HG02852 (cell line): ENCODE measurements at regions not wholly inside any gene's neighbourhood (a gene's known extent, or its start where the extent isn't known, plus 50 kb on each side); places are given as distances from the start of the nearest gene placed in this dataset.

Source experiments
- ATAC-seq: cut with Tn5 transposase; IDR thresholded peaks from one replicate; pipeline ENCODE4 v1.9.1; 2021; ENCODE audit warnings: mild to moderate bottlenecking, moderate library complexity; ENCODE audit not compliant: unreplicated experiment

- no peak for ATAC-seq
These were observed 136.7 kb upstream of the VEPH1 start for GRCh38 chr3:157639756-157640426.

DNA sequence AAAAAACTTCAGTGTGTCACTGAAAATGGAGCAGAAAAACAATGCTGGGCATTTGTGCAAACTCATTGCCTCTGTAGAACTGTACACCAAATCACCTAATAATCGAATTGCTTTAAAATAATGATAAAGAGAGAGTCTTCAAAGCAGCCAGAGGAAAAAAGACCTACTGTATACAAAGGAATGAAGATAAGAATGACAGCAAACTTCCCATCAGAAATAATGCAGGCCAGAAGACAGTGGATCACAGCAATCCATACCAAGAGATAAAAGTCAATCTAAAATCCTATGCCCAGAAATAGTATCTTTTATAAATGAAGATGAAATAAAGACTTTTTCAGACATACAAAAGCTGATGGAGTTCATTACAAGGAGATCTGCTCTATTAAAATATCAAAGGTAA is 134.7 kb upstream of the VEPH1 start:
- ATAC-seq: no peak

DNA sequence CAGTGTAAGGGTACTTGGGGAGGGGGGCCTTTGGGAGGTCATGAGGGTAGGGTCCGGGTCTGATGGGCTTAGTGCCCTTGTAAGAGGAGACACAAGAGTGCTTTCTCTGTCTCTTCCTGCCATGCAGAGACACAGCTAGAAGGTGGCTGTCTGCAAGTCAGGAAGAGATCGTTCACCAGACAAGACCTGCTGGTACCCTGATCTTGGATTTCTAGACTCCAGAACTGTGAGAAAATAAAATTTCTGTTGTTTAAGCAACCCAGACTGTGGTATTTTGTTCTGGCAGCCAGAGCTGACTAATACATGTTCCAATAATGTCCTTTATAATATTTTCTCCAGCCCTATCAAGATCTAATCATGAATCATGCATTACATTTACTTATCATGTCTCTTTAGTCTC is 130.0 kb upstream of the VEPH1 start:
- ATAC-seq: no peak

- ATAC-seq: no peak
These were observed 128.9 kb upstream of the VEPH1 start for GRCh38 chr3:157632075-157632474.

DNA sequence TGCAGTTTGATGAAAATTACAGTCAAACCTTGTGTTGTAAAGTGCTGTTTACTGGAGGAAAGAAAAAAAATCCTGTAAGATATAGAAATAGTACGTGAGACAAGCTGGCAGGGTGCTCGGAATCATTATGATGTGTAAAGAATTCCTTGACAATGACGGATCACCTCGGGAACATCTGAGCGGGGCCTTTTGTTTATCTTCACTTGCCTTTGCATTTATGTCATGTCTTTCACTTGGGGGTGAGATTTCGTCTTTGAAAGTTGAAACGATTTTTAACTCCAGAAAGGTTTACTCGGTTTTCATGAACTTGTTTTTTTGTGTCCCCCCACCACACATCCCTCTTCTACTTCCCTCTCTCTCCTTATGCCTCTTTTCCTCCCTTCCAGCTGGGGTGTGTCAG is 128.3 kb upstream of the VEPH1 start:
- no peak for ATAC-seq

DNA sequence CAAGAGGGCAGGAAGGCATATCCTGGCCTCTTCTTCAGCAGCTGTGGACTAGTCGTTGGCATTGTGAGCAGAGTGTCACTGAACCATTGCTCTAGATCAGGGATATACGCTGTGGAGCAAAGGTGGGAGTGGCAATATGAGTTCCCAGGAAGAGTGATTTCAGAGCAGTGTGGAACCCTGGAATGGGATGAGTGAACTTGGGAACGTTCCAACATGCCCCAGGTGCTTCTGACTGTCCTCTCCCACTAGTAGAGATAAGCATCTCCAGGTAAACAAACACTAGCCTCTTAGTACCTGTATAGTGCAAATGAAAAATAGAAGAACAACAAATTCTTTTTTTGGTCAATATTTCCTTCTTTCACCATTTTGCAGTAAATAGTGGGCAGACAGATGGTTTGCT is 123.6 kb upstream of the VEPH1 start:
- ATAC-seq: no peak

GRCh38 chr3:157624801-157625200 is 121.6 kb upstream of the VEPH1 start:
- ATAC-seq: no peak

DNA sequence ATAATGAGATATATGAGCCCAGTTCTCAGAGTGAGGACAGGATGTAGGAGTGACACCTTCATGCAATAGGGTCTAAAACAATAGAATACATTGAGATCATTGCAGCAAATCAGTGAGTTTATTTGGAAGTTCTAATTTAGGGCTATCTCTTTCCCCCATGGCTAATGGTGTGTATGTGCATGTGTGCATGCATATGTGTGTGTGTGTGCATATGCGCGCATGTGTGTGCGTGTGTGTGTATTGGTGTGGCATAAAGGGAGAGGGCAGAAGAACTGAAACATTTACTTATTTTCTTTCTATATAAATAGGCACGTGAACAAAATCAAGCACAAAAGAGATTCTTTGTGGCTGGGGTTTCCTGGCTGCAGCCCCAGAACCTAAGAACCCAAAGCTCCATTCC is 115.7 kb upstream of the VEPH1 start:
- ATAC-seq: no peak

DNA sequence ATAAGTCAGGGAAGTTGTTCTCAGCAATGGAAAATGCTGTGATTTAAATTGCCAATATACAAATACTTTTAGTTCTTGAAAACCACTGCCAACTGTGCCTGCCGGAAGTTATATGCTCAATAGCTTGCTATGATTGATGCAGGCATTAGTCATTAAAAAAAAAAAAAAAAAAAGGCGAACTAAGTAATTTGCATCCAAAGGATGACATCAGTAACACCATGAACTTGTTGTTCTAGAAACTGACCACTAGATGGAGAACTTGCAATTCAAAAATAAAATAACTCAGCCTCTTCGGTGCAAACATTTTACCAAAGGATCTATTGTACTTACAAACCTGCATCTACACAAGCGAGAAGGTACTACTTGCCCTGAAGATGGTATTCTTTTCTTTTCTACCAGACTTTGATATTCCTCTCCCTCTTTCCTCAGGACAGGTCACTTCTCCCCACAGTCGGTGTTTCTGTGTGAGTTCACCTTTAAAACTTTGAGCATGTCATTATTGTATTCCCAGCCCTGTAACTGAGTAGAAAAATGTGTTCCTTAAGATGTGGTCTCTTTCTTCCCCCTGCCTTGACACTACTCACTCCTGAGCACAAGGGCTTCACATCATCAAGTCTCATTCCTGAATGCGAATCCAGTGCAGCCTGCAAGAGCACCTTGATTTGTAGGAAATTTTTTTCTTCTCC is 115.0 kb upstream of the VEPH1 start:
- peak; percentile 72 for ATAC-seq

DNA sequence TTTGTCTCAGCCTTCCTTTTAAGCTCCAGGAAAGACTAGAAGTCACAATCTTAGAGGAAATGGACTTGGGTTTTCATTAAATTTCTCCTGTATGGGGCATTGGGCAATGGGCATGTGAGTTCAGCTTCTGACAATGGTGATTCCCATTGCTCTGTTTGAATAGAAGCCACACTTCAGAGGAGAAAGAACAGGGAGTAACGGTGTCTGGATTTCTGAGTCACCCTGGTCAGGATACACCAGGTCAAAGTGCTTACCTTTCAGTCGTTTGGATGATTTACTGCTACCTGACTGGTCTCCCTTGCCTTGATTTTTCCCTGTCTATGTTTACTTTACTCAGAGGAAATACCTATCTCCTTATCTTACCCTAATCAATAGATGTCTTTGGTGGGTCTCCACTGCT is 111.7 kb upstream of the VEPH1 start:
- ATAC-seq: no peak

DNA sequence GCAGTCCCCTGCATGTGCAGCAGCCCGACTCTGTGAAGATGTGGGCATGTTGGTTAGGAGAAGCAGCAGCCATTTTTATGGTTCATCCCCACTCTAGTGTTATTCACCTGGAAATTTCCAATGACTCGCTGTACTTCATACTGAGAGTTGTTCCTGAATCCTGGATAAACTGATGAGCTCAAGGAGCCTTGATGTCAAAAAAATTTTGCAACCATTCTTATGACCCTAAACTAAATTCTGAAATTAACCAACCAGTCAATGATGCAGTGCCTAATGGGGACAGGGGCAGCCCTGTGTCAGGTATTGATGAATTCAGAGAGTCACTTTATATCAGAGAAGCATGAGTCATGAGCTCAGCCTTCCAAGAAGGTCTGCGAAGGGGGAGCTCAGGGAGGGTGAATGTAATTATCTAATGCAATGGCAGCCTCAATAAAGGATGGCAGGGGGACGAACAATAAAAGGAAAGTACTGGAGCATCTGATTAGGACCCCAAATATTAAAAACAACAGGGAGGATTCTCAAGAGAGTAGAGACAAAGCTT is 108.4 kb upstream of the VEPH1 start:
- no peak for ATAC-seq

- no peak for ATAC-seq
These were observed 107.8 kb upstream of the VEPH1 start for GRCh38 chr3:157610876-157611535.

- no peak for ATAC-seq
These were observed 104.7 kb upstream of the VEPH1 start for GRCh38 chr3:157607826-157608405.

GRCh38 chr3:157606852-157607197 is 103.6 kb upstream of the VEPH1 start:
- ATAC-seq: no peak

DNA sequence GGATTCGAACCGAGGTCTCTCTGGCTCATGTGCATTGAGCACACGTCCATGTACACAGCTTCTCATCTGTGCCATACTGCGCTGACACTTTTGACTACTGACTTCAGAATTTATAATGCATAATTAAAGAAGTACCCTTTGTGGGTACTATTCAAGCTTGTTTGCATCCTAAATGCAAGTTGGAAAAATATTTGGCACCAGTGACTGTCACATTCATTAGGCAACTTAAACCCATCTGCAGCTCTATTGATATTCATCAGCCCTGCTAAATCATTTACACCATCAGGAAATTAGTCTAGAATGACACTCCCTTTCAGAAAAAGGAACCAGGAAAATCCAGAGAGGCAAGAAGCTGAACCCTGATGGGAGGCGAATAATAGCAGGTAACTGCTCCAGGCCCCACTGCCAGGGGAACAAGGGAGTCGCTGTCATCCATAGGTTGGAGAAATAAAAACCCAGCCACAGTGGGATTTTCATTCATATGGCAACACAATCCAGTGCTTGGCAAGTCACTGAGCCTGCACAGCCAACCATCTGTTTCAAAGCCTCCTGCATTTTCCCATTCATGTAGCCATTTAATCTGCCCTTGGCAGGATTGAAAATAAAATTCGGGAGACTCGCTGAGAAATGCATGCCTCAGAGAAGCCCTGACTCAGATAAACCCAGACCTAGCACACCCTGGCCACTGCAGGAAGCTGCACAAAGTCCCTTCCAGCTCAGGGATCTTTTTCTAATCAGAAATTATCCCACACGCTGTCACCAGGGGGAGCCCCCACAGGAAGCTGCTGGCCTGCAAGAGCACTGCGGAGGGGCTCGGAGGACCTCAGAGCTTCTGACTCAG is 103.0 kb upstream of the VEPH1 start:
- peak; percentile 90 for ATAC-seq

GRCh38 chr3:157605356-157605755 is 102.1 kb upstream of the VEPH1 start:
- ATAC-seq: no peak

- no peak for ATAC-seq
These were observed 99.2 kb upstream of the VEPH1 start for GRCh38 chr3:157602424-157602823.

GRCh38 chr3:157595259-157595658 is 92.0 kb upstream of the VEPH1 start:
- no peak for ATAC-seq

- no peak for ATAC-seq
These were observed 91.2 kb upstream of the VEPH1 start for GRCh38 chr3:157594413-157594812.

- no peak for ATAC-seq
These were observed 89.6 kb upstream of the VEPH1 start for GRCh38 chr3:157592769-157593168.

GRCh38 chr3:157590273-157590672 is 87.1 kb upstream of the VEPH1 start:
- no peak for ATAC-seq
